Gastrocnemius medialis (tissue), 4 donors: ENCODE measurements at regions not wholly inside any gene's neighbourhood (a gene's known extent, or its start where the extent isn't known, plus 50 kb on each side); places are given as distances from the start of the nearest gene placed in this dataset.

ENCODE experiments used
- ATAC-seq, 2 donors: fragments of 150-250 bp; one replicate each; pipeline ENCODE4 v1.9.1; 2016
- DNase-seq, 2 donors: peaks; one replicate each; pipeline ENCODE4 v3.0.0-alpha.2; 2019
- H3K27ac ChIP-seq, 4 donors: fragments of 200-600 bp; sonication (generic); 1 replicate in 1 of 4; 2 replicates in 3 of 4; pipeline ENCODE4 v1.5.1; 2016 to 2018; ENCODE audit warnings: mild to moderate bottlenecking in 2 of 4, moderate library complexity in 1 of 4
- H3K27me3 ChIP-seq, 3 donors: fragments of 200-600 bp; sonication (generic) in 2 of 3; 1 replicate in 1 of 3; 2 replicates in 2 of 3; pipeline versions ENCODE4 v1.5.1 to v1.6.0; 2016 to 2019; ENCODE audit warnings: mild to moderate bottlenecking in 1 of 3, moderate library complexity in 1 of 3
- H3K36me3 ChIP-seq, 2 donors: fragments of 200-600 bp; sonication (generic) in 1 of 2; one replicate each; pipeline ENCODE4 v1.5.1; 2017 to 2018
- H3K4me1 ChIP-seq, 2 donors: fragments of 200-600 bp; sonication (generic) in 1 of 2; one replicate each; pipeline ENCODE4 v1.5.1; 2016 to 2017; ENCODE audit warnings: mild to moderate bottlenecking in 2 of 2
- H3K4me3 ChIP-seq, 4 donors: fragments of 200-600 bp; sonication (generic) in 3 of 4; 1 replicate in 1 of 4; 2 replicates in 3 of 4; pipeline ENCODE4 v1.5.1; 2016 to 2019; ENCODE audit warnings: mild to moderate bottlenecking in 2 of 4
- H3K9me3 ChIP-seq, 3 donors: fragments of 200-600 bp; sonication (generic) in 2 of 3; 1 replicate in 1 of 3; 2 replicates in 2 of 3; pipeline ENCODE4 v1.5.1; 2016 to 2019
- CTCF ChIP-seq, 5 experiments: fragments of 450-650 bp in 3 of 5; fragments of 200-600 bp in 2 of 5; sonication (generic) in 2 of 5; IDR thresholded peaks in 4 of 5; conservative IDR thresholded peaks in 1 of 5; 1 replicate in 4 of 5; 2 replicates in 1 of 5; pipeline ENCODE4 v1.5.1; 2016 to 2019; ENCODE audit warnings: antibody characterized with exemption in 5 of 5, mild to moderate bottlenecking in 3 of 5, moderate library complexity in 3 of 5
- POLR2A ChIP-seq, 2 donors: fragments of 450-650 bp; IDR thresholded peaks; one replicate each; pipeline ENCODE4 v1.6.1; 2017; ENCODE audit warnings: antibody characterized with exemption in 2 of 2, mild to moderate bottlenecking in 2 of 2, moderate library complexity in 2 of 2
- in situ Hi-C, 4 donors: fragments of 200-750 bp; cut with MboI; loops; one replicate each; pipeline versions ENCODE4 v1.15.0 to v1.8.0; 2017; ENCODE audit warnings: low sequenced_read_pairs in 4 of 4
- intact Hi-C: fragments of 100-400 bp; cut with DNase I; formaldehyde crosslinking; loops from one replicate; pipeline ENCODE4 v1.15.1; 2023; ENCODE audit warnings: low total_unique reads

- intact Hi-C loops (no loop called here), in situ Hi-C loops (no loop called here)
- no peak overlapping the region for H3K27ac ChIP-seq
Measured at GRCh38 chr7:81590131-81590530, 179.7 kb downstream of the HGF start.

GRCh38 chr7:81584667-81585066 is 185.2 kb downstream of the HGF start:
- intact Hi-C loops = no loop called here
- H3K27me3 ChIP-seq = no peaks in the 10 kb centered on the region
- H3K36me3 ChIP-seq = no peaks in the 10 kb centered on the region
- no peaks in the 10 kb centered on the region for H3K9me3 ChIP-seq
- no peak overlapping the region for H3K4me3 ChIP-seq
- H3K27ac ChIP-seq = no peak overlapping the region
- TF ChIP-seq POLR2A (IDR thresholded peaks at IDR 0.05) (no peak), CTCF (IDR thresholded peaks at IDR 0.05 in 4 of 5, conservative IDR thresholded peaks at IDR 0.05 in 1 of 5) (no peak)
- ATAC-seq (no peak), DNase-seq (no peak)
- in situ Hi-C loops = no loop called here
- no peaks in the 10 kb centered on the region for H3K4me1 ChIP-seq

More at GRCh38 chr7:81590131-81590530, 179.7 kb downstream of the HGF start:
- Histone ChIP-seq H3K27me3 (no peaks in the 10 kb centered on the region), H3K4me1 (no peaks in the 10 kb centered on the region), H3K9me3 (no peaks in the 10 kb centered on the region), H3K4me3 (no peak overlapping the region), H3K36me3 (no peaks in the 10 kb centered on the region)
- ATAC-seq (no peak), DNase-seq (no peak)
- TF ChIP-seq CTCF (IDR thresholded peaks at IDR 0.05 in 4 of 5, conservative IDR thresholded peaks at IDR 0.05 in 1 of 5) (no peak), POLR2A (IDR thresholded peaks at IDR 0.05) (no peak)

GRCh38 chr7:81583882-81584533 is 185.8 kb downstream of the HGF start:
- Histone ChIP-seq H3K36me3 (no peaks in the 10 kb centered on the region), H3K27ac (no peak overlapping the region), H3K27me3 (no peaks in the 10 kb centered on the region), H3K4me3 (no peak overlapping the region), H3K9me3 (no peaks in the 10 kb centered on the region), H3K4me1 (no peaks in the 10 kb centered on the region)
- ATAC-seq = no peak
- intact Hi-C loops = no loop called here
- in situ Hi-C loops = no loop called here
- DNase-seq = no peak
- TF ChIP-seq POLR2A (IDR thresholded peaks at IDR 0.05) (no peak), CTCF (IDR thresholded peaks at IDR 0.05 in 4 of 5, conservative IDR thresholded peaks at IDR 0.05 in 1 of 5) (no peak)

- ATAC-seq (no peak), DNase-seq (no peak)
- in situ Hi-C loops (no loop called here), intact Hi-C loops (no loop called here)
- Histone ChIP-seq H3K4me1 (no peaks in the 10 kb centered on the region), H3K36me3 (no peaks in the 10 kb centered on the region), H3K4me3 (no peak overlapping the region), H3K9me3 (no peaks in the 10 kb centered on the region), H3K27me3 (no peaks in the 10 kb centered on the region), H3K27ac (no peak overlapping the region)
- no peak for TF ChIP-seq POLR2A (IDR thresholded peaks at IDR 0.05)
- TF ChIP-seq CTCF (IDR thresholded peaks at IDR 0.05 in 4 of 5, conservative IDR thresholded peaks at IDR 0.05 in 1 of 5) = no peak
Measured at GRCh38 chr7:81583090-81583489, 186.8 kb downstream of the HGF start.
